DND-41 (cell line): ENCODE measurements at regions not wholly inside any gene's neighbourhood (a gene's known extent, or its start where the extent isn't known, plus 50 kb on each side); places are given as distances from the start of the nearest gene placed in this dataset.

Source experiments
- CTCF ChIP-seq: IDR thresholded peaks from 2 replicates; pipeline ENCODE4 v1.5.1; 2012; ENCODE audit warnings: borderline replicate concordance, low read length, moderate library complexity, mild to moderate bottlenecking; ENCODE audit not compliant: poor library complexity, severe bottlenecking; ENCODE audit errors: extremely low read depth
- EZH2 ChIP-seq: IDR thresholded peaks from 3 replicates; pipeline ENCODE4 v1.6.1; 2012; ENCODE audit warnings: borderline replicate concordance, low read depth, mild to moderate bottlenecking, moderate library complexity, low read length, inconsistent platforms; ENCODE audit not compliant: severe bottlenecking

- TF ChIP-seq CTCF (no peak), EZH2 (no peak)
Observed at GRCh38 chr4:38297061-38297460, 336.9 kb downstream of the PTTG2 start.
